ENCODE measurements at regions not wholly inside any gene's neighbourhood (a gene's known extent, or its start where the extent isn't known, plus 50 kb on each side); places are given as distances from the start of the nearest gene placed in this dataset.

GRCh38 chr13:21970172-21970571, 299.3 kb downstream of the FGF9 start (continued):
- TF ChIP-seq CHD7 (IDR thresholded peaks at IDR 0.05; ENCODE audit: insufficient replicate concordance, low read length) (no peak), TCF12 (IDR thresholded peaks at IDR 0.05; ENCODE audit: low read depth, low read length) (no peak)
